GM19240 (cell line): ENCODE measurements at regions not wholly inside any gene's neighbourhood (a gene's known extent, or its start where the extent isn't known, plus 50 kb on each side); places are given as distances from the start of the nearest gene placed in this dataset.

Experiments used
- DNase-seq: peaks from one replicate; pipeline ENCODE4 v3.0.0; 2011; ENCODE audit warnings: low spot score; ENCODE audit not compliant: insufficient read length

- no peak for DNase-seq
Observed at GRCh38 chr10:113320987-113321386, 231.9 kb upstream of the HABP2 start.

DNA sequence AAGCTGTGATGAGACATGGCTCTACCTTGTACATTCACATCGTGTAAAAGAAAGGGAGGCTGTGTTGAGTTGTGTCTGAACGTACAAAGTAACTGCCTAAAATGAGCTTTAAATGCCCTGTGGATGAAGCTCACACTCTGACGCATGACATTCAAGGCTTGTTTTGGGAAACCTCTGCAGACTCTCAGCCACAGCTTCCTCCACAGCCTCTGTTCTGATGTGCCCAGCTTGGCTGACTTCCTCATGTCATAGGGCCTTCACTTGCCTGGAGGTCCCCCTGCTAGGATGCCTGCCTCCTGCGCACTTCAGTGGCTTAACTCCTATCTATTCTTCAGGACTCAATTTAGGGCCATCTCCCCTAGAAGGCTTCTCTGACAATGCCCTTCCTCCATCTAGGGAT is 230.0 kb upstream of the HABP2 start:
- DNase-seq = no peak

GRCh38 chr10:113323985-113324384 is 228.9 kb upstream of the HABP2 start:
- DNase-seq = no peak

DNA sequence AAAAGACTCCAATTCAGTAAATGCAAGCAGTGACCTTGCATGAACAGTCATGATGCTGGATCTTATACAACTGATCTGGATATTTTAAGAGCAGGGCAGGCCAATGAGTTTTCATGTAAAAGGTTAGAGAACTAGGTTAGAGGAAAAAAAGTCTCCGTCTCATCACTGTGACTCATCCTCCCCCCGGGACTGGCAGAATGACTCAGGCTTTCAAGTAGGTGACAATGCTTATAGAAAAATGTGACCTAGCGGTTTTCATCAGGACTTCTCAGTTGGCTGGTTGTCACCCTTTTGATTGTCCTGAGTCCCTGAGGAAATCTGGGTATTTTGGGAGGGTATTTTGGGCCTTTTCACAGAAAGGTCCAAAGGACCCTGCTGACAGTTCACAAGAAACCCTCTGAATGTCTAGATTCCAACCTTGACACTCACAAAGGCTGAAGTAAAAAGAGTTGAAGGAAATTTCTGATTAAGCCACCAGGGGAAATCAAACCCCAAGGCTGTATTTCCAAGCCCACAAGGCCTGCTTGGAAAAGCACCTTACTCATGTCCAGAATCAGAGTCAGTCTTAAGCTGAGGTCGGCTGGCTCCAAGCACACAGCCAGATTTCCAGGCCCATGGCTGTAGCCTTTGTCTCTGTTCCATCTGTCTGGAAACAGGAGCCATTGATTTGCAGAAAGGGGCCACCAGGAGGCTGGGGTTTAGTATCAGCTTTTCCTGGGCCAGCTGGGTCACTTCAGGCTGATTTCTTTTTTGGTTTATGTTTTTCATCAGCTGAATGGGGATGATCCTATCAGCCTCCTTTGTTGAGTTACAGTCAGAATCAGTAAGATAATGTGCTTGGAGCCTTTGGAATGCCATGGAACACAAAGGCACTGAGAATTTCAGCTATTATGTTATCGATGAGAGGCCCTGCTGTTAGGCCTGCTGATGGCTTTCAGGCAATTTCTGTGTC is 226.4 kb upstream of the HABP2 start:
- peak; percentile 22 for DNase-seq

DNA sequence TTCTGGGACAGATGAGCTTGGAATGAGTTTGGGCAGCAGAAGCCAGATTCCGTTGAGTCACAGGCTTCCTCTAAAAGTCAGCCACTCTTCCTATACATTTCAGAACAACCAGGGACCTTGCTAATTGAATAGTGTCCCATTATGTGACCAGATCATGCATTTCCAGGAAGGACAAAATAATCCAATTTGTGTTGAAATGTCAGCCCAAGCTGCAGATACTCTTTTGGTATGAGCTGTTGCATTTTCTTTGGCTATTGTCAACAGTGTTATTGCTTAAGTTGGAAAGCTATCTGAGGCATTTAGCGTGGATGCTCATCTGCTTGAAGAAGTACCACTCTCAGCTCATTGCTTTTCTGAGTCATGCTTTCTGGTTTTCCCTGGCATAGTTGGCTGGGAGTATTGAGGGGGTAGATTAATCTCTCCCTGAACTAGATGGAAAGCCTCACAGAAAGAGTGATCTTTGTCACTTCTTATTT is 223.7 kb upstream of the HABP2 start:
- DNase-seq = no peak

GRCh38 chr10:113331961-113332360 is 220.9 kb upstream of the HABP2 start:
- DNase-seq = no peak

- no peak for DNase-seq
Observed at GRCh38 chr10:113333313-113333712, 219.5 kb upstream of the HABP2 start.

DNA sequence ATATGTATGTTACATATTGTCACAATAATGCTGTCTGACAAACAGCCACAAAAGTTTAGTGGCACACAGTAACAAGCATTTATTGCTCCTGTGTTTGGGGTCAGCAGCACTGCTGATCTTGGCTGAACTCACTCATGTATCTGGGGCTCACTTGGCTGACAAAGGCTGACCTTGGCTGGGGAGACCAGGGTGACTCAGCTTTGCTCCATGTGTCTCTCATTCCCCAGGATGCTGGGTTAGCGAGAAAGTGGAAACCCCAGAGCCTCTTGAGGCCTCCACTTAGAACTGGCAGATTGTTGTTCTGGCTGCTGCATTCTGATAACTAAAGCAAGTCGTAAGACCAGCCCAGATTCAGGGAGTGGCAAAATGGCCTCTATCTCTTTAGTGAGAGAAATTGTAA is 217.3 kb upstream of the HABP2 start:
- DNase-seq = no peak

DNA sequence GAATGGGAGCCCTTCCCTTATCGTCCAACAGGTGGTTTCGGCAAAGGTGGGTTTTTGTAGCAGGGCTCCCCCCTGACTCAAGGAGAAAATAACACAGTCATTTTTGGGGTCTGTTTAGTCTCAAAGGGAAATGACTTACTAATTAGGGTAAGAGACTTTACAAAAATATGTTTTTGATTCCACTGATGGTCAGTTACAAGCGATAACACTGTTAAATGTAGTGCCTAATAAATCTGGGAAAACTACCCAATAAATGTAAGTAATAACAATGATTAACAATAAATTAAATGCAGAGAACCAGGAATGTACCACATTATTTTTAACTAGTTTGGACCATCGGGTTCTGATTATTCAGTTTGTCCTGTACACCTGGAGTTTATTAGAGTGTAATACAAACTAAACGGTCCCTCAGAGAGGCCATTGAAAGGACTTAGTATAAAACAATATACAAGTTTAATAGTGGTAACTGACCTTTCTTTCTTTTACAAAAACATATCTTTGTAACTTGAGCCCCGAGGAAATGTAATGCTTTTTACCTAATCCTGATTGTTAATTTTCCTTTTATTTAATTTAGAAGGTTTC is 216.2 kb upstream of the HABP2 start:
- no peak for DNase-seq

DNA sequence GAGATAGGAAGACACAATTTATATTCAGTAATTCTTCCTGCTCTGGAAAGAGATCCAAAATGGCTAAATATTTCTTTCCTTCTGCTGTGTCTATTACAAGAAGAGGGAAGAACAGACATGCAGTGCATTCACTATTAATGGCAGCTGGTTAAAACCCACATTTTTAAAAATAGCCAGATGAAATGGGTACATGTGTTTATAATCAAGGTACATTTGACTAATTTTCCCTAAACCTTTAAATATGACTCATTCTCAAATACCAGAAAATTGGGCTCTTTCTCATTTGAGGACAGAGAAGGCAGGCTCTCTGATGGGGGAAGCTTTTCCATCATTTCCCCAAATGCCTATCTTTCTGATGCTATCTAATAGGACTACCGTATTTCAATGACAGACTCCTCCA is 215.7 kb upstream of the HABP2 start:
- DNase-seq = no peak

DNA sequence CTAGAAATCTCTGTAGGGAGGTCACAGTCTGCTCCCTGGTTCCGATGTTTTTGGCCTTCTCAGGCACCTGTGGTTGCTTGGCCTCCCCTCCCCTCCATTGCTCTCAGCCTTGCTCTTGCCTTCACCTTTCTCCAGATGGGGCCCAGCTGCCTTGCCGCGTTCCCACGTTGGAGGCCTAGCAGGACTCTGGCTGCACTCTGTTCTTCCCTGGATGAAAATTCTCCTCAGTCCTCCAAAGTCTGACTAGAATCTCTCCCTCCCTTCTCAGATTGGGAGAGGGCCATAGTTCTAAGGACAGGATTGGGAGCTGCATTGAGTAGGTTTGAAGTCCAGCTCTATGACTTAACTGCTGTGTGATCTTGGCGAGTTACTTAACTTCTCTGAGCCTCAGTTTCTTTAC is 213.7 kb upstream of the HABP2 start:
- DNase-seq = no peak

GRCh38 chr10:113340282-113340681 is 212.6 kb upstream of the HABP2 start:
- DNase-seq = no peak

GRCh38 chr10:113341138-113341537 is 211.7 kb upstream of the HABP2 start:
- DNase-seq = no peak

DNA sequence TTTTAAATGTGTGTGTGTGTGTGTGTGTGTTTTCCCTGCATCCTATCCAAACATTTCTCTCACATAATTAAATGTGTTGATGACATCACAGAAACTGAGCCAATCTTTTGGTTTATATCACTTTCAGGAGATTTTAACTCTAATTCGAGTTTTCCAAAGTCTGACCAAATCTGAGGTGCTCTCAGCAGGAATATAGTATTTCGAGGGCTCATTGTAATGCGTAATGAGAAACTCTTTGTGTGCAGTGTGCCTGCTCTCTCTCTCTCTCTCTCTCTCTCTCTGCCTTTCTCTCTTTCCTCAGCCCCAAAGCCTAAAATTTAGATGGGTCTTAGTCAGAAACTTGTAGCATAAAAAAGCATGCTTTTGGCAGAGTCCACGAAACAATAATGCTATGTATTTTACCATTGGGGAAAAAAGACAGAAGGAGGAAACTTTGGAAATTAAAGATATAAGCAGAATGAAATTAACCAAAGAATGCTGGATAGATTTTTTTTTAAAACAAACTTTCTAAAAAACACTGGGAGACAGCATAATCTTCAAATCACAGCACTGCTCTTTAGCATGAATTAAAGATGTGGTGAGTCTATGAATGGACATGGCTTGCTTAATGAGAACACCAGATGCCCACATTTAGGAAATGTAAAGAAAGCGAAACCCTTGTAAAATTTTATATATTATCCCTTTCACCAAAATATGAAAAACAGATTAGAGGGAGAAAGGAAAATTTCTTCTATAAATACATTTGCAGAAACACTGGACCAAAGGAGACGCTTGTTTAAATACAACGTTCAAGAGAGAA is 206.8 kb upstream of the HABP2 start:
- DNase-seq = no peak

DNA sequence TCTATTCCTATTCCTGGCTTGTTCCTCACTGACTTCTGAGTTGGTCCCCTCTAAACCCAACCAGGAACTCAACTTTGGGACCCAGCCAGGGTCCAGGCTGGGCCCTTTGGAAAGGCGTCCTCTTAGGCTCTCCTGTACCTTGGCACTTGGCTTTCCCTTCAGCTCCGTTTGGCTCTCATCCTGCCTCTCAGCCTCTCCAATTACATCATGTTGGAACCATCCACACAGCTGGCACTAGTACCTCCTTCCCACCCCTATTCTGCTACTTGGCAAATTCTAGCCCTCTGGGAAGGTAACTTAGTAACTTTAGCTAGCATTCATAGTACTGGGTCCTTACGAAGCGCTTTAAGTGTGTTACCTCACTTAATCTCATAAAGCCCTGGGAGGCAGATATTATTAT is 205.3 kb upstream of the HABP2 start:
- DNase-seq = no peak

DNA sequence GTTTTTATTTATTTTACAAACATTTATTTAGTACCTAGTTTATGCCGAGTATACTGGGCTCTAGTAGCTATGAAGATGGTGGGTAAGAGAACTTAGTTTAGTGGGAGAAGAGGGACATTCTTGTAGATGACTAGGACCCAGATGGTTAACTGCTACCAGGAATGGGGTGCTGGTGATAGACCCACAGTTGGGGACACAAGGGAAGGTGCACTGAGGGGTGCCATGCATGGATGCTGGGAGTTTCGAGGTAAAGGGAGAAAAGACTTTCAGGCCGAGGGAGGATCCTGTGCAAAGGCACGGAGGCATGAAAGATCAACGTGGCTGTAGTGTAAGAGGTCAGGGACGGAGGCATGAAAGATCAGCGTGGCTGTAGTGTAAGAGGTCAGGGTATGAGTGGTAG is 204.2 kb upstream of the HABP2 start:
- no peak for DNase-seq

GRCh38 chr10:113350311-113351040 is 202.4 kb upstream of the HABP2 start:
- no peak for DNase-seq

GRCh38 chr10:113354711-113355110 is 198.1 kb upstream of the HABP2 start:
- DNase-seq = no peak

DNA sequence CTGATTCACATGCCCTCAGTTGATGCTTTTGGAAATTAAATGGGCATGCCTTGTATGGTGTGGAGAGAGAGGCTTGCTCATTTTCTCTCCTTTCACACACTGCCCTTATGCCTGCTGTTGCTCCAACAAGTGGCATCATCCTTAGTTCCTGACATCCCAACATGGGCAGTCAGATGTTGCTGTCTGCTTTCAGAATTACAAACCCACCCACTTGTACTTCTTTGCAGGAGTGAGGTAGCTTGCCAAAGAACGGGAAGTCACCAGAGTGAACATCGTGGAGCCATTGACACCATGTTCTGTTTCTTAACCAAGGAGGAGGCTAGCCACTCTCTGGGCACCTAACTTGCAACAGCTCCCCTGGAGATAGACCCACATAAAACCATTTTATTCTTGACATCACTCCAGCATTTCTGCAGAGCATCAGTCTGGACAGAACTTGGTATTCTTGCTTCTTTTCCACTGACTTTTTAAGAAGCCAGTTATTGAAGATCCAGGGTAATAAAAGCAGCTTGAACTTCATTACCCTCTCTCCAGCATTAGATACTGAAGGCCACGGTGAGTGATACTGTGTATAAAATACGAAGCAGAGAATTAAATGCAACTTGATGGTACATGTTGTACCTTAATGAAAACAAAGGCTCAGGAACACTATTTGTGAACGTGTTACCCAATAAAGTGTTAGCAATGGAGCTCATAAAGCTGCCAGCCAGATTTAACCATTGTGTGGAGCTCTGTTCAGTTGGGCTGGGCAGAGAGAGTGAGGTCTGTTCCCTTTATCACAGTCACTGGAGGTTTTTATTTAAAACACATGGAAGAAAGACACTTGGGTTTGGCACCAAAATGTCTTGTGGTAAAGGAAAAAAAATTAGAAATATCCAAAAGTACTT is 195.8 kb upstream of the HABP2 start:
- no peak for DNase-seq

- no peak for DNase-seq
Observed at GRCh38 chr10:113357681-113358300, 195.1 kb upstream of the HABP2 start.
